ENCODE measurements at regions not wholly inside any gene's neighbourhood (a gene's known extent, or its start where the extent isn't known, plus 50 kb on each side); places are given as distances from the start of the nearest gene placed in this dataset.

GRCh38 chr9:38137342-38137741, 68.3 kb upstream of the SHB start (continued):
- TF ChIP-seq, protein P1, sequence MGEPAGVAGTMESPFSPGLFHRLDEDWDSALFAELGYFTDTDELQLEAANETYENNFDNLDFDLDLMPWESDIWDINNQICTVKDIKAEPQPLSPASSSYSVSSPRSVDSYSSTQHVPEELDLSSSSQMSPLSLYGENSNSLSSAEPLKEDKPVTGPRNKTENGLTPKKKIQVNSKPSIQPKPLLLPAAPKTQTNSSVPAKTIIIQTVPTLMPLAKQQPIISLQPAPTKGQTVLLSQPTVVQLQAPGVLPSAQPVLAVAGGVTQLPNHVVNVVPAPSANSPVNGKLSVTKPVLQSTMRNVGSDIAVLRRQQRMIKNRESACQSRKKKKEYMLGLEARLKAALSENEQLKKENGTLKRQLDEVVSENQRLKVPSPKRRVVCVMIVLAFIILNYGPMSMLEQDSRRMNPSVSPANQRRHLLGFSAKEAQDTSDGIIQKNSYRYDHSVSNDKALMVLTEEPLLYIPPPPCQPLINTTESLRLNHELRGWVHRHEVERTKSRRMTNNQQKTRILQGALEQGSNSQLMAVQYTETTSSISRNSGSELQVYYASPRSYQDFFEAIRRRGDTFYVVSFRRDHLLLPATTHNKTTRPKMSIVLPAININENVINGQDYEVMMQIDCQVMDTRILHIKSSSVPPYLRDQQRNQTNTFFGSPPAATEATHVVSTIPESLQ (CRISPR knock-in tag; conservative IDR thresholded peaks at IDR 0.05): no peak
- no peak for TF ChIP-seq MXD1 (CRISPR knock-in tag; IDR thresholded peaks at IDR 0.05)

DNA sequence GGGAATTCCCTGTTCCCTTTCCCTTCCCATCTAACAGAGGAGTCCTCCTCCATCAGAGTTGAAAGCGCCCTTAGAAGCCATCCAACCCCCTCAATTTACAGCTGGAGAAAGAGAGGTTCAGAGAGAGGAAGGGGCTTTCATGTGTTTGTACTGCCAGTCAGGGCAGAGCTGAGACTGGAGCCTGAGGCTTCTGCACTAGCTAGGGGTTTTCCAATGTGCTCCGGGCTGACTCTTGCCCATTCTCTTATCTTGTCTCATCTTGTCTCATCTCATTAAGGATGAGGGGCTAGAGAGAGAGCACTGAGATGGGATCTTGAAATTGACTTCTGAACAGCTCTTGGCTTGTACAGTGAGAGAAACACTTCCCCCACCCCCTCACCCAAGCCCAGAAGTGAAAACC, 67.4 kb upstream of the SHB start:
- in situ Hi-C loops (cut with HindIII; ENCODE audit: extremely low pct_ligation_motif_present, low pct_unique_long_range_greater_than_20kb) (no loop called here), intact Hi-C loops (cut with micrococcal nuclease; ENCODE audit: unreplicated experiment) (no loop called here)
- H3K27me3 ChIP-seq (ENCODE audit: control insufficient read depth in 1 of 2, insufficient read depth in 2 of 2, low read length in 2 of 2): peaks cover 0 to 44% of the 10 kb centered on the region in 2 experiments; a peak in 4 of 5 replicates
- BruUV-seq (replicated peaks): no TSS peak
- H4K20me1 ChIP-seq (ENCODE audit: insufficient read depth, low read length): 0 out of 2 replicates have a peak, but pooled peaks cover 3% of the 10 kb centered on the region
- H3K9me3 ChIP-seq (ENCODE audit: low read length): no peaks in the 10 kb centered on the region
- no peaks in the 10 kb centered on the region for H3K4me1 ChIP-seq (ENCODE audit: insufficient read depth, low read length)
- ATAC-seq: no peak
- H3K4me2 ChIP-seq (ENCODE audit: low read depth, low read length): no peak overlapping the region
- no peak overlapping the region for H3K9ac ChIP-seq (ENCODE audit: insufficient read depth, low read depth, low read length)
- H3K4me3 ChIP-seq (replicated peaks in 1 of 3; ENCODE audit: insufficient read depth in 1 of 3, low read depth in 2 of 3, low read length in 3 of 3): no peak overlapping the region
- H3K79me2 ChIP-seq (ENCODE audit: insufficient read depth, low read length): no peaks in the 10 kb centered on the region
- no peak for FAIRE-seq
- ChIA-PET POLR2A (no interaction called here), CTCF (ENCODE audit: low intra/inter-chr PET ratio, low total read pairs) (no interaction called here)
- H3K27ac ChIP-seq (ENCODE audit: extremely low read length, insufficient read depth, low read length): no peak overlapping the region
- 46% methylated on average over 2 of the region's 2 CpGs for WGBS (ENCODE audit: low lambda C conversion rate)
- no peaks in the 10 kb centered on the region for H3K36me3 ChIP-seq (replicated peaks in 1 of 2; ENCODE audit: control insufficient read depth in 1 of 2, insufficient read depth in 2 of 2, low read length in 2 of 2)
- no peak overlapping the region for H2AFZ ChIP-seq (ENCODE audit: low read length)
- DNase-seq (ENCODE audit: low spot score): no peak
- no peak for TF ChIP-seq ZNF891 (CRISPR knock-in tag; IDR thresholded peaks at IDR 0.05)
- TF ChIP-seq MAFF (IDR thresholded peaks at IDR 0.05; ENCODE audit: low read depth, low read length): no peak
- no peak for TF ChIP-seq AFF4 (CRISPR knock-in tag; IDR thresholded peaks at IDR 0.05)
- TF ChIP-seq FOXK1 (CRISPR knock-in tag; IDR thresholded peaks at IDR 0.05; ENCODE audit: borderline replicate concordance, low read depth): no peak
- TF ChIP-seq, protein P2, sequence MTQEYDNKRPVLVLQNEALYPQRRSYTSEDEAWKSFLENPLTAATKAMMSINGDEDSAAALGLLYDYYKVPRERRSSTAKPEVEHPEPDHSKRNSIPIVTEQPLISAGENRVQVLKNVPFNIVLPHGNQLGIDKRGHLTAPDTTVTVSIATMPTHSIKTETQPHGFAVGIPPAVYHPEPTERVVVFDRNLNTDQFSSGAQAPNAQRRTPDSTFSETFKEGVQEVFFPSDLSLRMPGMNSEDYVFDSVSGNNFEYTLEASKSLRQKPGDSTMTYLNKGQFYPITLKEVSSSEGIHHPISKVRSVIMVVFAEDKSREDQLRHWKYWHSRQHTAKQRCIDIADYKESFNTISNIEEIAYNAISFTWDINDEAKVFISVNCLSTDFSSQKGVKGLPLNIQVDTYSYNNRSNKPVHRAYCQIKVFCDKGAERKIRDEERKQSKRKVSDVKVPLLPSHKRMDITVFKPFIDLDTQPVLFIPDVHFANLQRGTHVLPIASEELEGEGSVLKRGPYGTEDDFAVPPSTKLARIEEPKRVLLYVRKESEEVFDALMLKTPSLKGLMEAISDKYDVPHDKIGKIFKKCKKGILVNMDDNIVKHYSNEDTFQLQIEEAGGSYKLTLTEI (CRISPR knock-in tag; conservative IDR thresholded peaks at IDR 0.05): no peak
- no peak for TF ChIP-seq ZNF720 (CRISPR knock-in tag; IDR thresholded peaks at IDR 0.05)
- no peak for TF ChIP-seq DR1 (CRISPR knock-in tag; IDR thresholded peaks at IDR 0.05)
- TF ChIP-seq KDM4B (CRISPR knock-in tag; IDR thresholded peaks at IDR 0.05): no peak
- no peak for TF ChIP-seq ATF3 (CRISPR knock-in tag; IDR thresholded peaks at IDR 0.05)
- no peak for TF ChIP-seq ZNF282 (IDR thresholded peaks at IDR 0.05; ENCODE audit: partially characterized antibody)
- TF ChIP-seq POLR2A (IDR thresholded peaks at IDR 0.05; ENCODE audit: insufficient read depth in 1 of 2, low read depth in 2 of 2, low read length in 2 of 2): no peak
- no peak for TF ChIP-seq SRSF4 (IDR thresholded peaks at IDR 0.05; ENCODE audit: low read depth, low read length, poor library complexity, severe bottlenecking)
- TF ChIP-seq TERF1 (CRISPR knock-in tag; IDR thresholded peaks at IDR 0.05): no peak
